HG03025 (cell line): ENCODE measurements at regions not wholly inside any gene's neighbourhood (a gene's known extent, or its start where the extent isn't known, plus 50 kb on each side); places are given as distances from the start of the nearest gene placed in this dataset.
"Not testable (repeated sequence)": the region's sequence is repeated elsewhere in the genome, so short reads cannot be mapped to it uniquely, and the experiment has no call there.

Experiments
- ATAC-seq: cut with Tn5 transposase; IDR thresholded peaks from one replicate; pipeline ENCODE4 v1.9.1; 2021; ENCODE audit warnings: mild to moderate bottlenecking, moderate library complexity; ENCODE audit not compliant: unreplicated experiment, low FRiP score

DNA sequence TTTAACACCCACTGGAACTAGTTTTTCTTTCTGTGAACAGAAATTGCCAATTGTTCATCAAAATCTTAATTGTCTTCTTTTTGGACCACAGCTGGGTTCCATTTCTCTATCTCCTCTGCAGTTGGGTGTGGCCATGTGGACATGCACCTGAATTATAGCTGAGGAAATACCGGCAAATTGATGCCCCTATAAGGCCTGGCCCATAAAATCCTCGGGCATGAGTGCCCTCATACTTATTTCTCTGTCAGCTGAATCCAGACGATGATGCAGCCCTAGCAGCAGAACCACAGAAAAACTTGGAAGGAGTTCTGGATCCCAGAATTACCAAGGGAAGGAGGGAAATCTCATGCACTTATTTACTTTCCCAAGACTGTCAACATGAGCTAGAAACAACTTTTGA lies 249.0 kb downstream of the CYRIA start:
- ATAC-seq, result no peak

DNA sequence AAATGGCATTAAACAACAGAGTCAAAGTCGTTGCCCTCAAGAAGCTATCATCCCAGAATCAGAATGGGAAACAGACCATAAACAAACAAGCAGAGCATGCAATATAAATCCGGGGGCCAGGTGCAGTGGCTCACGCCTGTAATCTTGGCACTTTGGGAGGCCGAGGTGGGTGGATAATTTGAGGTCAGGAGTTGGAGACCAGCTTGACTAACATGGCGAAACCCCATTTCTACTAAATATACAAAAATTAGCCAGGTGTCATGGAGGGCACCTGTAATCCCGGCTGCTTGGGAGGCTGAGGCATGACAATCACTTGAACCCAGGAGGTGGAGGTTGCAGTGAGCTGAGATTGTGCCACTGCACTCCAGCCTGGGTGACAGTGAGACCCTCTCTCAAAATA lies 249.8 kb downstream of the CYRIA start:
- ATAC-seq, result not testable (repeated sequence)

DNA sequence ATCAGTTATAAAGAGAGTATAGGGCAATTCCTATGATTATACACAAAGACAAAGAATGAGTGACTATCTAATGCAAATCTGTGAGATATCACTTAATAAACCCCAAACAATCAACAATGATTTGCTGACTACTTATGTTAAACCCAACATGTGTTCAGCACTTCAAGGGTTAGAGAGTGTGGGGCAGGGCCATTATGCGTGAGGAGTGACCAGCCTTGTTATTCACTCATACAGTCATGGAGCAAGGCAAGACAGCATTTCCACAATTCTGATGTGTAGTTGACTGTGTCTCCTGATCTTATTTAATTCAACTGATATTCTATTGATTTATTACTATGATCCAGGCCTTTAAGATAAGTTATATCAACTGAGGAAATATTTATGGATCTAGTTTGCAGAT lies 251.7 kb downstream of the CYRIA start:
- ATAC-seq, result no peak

DNA sequence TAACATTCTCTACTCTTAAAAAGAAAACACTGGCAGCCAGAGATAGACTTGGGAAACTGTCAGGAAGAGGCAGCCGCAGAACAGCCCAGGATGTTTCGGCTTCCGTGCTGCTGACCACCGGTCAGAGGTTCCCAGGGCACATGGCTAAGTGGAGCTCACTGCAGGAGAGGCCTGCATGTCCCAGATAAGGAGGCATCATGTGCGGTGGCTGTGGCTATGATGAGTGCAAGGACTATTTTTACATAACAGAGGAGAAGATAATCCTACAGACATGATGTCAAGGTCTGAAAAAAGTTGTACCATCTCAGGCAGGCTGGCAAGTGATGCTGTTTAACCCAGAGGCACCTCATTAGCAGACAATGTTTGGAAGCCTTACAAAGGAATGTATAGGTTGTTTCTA lies 252.3 kb downstream of the CYRIA start:
- ATAC-seq, result no peak

DNA sequence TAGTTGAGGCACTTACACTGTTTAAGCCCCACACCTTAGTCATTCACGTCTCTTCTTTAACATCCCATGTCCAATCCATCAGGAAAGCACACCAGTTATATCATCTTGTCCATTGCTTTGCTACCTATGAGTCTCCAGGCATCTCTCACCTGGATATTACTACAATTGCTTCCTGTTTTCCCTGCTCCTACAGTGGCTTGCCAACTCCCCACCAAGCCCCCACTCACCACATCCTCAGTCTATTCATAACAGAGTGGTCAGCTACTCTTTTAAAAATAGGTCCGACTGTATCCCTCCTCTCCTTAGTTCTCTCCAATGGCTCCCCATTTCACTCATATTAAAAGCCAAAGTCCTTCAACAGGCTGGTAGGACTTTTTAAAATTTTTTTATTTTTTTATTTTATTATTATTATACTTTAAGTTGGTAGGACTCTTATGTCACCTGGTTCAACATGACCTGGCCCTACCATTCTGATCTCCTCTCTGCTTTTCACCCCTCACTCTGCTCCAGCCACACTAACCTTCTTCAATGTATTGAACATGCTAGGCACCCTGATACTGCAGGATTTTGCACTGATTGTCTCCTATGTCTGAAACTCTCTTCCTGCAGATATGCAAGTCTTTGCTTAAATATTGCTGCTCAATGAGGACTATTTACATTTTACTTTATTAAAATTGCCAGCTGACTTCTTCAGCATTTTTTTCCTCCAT lies 253.2 kb downstream of the CYRIA start:
- ATAC-seq, result no peak

DNA sequence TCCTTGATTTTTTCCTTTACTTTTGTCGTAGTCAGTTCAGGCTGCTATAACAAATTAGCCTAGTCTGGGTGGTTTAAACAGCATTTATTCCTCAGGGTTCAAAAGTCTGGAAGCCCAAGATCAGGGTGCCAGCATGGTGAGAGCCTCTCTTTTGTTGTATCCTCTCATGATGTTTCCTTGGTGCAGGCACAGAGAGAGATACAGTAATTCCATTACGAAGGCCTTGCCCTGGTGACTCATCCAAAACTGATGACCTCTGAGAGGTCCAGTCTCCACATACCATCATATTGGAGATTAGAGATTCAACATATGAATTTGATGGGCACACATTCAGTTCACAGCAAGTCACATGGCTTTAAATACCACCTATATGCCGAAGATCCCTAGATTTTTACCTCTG lies 253.8 kb downstream of the CYRIA start:
- no peak for ATAC-seq

DNA sequence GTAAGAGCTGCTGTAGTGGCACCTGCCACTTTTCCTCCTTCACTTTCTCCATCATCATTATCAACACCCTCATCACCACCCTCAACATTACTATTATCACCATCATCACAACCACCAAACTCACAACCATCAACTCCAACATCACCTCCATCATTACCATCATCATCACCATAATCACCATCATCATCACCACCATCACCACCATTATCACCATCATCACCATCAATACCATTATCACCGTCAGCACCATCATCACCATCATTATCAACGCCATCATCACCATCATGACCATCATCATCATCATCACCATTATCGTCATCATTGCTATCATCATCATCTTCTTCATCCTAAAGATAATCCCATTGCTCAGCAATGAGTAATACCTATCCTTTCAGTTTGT lies 255.8 kb downstream of the CYRIA start:
- ATAC-seq, result no peak

DNA sequence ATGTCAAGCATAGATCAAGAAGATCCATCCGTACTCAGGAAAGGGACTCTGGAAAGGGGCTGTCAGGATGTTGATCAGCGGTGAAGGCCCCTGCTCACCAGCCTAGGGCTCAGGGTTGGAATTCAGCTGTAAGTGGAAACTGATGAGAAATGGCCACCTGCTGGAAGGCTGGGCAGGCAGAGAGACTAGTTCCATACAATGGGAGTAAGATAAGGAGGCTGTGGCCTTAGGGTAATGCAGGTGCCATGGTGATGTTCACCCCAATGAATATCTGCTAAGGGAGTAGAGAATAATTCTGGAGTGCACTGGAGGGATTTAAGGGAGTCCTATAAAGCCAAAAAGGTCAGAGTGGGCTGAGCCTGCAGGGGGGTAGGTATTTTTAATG lies 256.6 kb downstream of the CYRIA start:
- ATAC-seq, result no peak

DNA sequence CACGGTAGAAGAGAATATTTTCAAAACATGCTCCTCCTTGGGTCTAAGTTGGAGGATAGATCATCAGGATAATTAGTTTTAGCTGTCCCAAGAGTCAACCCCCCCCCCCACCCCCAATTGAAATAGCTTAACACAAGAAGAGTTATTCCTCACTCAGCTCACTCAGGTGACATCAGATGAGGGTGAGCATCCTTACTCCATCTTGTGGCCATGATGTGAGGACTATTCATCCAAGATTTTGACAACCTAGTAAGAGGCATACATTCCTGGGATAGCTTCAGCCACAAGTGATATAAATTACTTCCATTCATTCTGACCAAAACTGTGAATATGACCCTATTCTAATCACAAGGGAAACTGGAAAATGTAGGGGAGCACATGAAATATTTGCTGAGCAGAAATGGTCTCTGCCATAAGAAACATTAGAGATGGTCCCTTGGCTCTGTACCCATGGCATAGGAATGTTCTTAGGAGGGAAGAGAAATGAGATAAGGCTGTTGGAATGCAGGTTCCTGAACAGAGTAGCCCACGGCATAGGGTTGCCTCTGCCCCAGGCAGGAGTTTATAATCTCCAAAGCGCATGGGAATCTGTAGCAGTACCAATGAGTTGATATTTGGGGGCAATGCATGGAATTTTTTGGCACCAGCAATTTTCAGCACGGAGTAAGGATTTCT lies 257.2 kb downstream of the CYRIA start:
- no peak for ATAC-seq

DNA sequence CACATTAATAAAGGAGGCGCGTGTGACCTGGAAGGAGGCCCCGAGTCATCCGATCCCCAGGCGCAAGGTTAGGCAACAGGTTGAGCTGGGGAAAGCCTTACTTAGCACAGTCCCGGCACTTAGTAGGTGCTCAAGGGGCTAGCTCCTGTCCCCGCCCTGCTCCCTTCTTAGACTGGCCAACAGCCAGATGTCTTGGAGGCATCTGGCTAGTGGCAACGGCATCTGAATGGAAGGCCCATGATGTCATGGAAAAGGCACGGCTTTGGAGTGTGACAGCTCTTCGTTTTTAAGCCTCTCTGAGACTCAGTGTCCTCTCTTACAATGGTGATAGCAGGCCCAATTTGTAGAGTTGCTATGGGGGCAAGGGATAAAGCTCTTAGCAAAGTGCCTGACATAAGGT lies 258.3 kb downstream of the CYRIA start:
- no peak for ATAC-seq

DNA sequence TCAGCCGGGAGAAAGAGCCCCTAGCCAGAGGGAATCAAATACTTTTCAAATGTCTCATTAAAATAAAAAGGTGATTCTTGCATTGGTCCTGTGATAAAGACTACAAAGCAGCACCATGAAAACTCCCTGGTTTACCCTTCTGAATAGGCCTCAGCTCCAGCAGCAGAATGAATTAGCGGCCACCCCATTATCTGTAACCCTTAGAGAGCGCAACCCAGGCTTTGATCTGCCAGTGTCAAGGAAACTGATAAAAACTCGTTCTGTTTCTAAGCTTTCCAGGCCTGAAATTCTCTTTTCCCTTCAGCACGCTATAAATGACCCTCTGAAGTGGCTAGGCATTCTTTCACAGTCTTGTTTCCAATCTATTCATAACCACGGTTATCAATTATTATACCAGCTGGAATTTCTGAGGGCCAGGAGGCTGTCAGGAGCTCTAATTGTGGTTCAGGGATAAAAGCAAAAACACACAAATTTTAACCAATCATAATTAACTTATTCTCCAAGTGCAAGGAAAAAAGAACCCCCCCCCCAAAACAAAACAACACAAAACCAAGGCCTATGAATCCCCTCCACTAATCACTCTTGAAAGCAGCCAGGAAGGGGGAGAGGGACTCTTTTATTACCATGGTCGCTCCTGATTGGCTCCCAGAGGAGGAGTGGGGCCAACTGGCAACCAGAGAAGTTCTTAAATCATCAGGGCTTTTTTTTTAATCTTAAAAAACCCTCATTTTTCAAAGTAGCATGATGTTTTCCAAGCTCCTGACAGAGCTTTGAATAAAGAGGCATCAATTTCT lies 258.9 kb downstream of the CYRIA start:
- ATAC-seq, result no peak

DNA sequence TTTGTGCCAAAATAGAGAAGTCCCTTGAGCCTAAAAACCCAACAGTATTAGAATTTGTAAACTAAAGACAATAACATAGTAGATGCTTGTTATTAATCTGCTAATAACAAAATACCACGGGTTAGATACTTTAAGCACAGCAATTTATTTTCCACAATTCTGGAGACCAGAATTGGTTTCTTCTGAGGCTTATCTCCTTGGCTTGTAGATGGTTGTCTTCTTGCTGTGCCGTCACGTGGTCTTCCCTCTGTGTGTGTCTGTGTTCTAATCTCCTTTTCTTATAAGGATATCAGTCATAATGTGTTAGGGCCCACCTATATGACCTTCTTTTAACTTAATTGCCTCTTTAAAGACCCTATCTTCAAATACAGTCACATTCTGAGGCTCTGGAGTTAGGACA lies 260.1 kb downstream of the CYRIA start:
- ATAC-seq, result no peak

DNA sequence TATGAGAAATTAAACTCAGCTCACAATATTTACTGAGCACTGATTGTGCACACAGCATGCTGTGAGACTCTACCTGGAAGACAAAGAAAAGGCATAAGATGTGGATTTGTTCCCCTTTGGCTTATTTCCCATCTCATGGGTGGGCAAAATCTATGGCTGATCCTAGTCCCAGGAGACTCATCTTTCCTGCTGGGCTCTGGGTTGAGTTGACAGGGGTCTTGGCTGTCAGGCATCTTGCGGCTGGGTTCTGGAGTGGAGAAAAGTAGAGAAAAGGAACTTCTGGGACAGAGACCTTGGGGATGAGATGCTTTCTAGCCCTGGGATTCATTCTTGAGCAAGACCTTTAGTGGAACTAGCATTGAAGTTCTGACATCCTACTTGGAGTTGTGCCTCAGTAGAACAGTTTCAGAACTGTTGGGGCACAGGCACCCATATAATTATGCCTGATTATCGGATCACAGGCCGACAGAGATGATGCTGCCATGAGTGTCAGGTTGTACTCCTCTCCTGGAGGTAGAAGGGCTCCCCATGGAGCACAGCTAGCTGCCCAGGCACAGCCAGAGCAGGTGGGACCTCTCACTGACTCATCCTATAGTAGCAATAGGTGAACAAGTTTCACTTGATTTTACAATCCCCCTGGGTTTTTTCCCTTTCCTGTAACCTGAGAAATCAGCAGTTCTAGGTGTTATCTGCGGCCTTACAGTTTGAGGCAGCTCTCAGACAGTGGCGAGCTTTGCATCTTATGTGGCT lies 260.9 kb downstream of the CYRIA start:
- no peak for ATAC-seq

DNA sequence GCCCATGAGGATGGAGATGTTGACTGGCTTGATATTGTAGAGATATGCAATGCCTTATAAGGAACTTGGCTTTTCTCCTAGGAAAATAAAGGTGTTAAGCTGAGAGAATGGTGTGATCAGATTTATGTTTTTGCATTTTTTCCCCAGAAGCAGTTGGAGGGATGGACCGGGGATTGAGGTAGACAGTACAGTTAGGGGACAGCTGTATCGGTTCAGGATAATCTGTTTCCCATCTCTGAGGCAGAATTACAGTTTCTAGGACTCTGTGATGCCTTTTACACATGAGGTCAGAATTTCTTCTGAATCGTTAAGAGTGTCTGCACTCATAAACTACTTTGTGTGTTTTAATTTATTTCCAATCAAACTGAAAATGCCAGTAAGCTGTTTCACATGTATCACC lies 261.5 kb downstream of the CYRIA start:
- ATAC-seq, result no peak

DNA sequence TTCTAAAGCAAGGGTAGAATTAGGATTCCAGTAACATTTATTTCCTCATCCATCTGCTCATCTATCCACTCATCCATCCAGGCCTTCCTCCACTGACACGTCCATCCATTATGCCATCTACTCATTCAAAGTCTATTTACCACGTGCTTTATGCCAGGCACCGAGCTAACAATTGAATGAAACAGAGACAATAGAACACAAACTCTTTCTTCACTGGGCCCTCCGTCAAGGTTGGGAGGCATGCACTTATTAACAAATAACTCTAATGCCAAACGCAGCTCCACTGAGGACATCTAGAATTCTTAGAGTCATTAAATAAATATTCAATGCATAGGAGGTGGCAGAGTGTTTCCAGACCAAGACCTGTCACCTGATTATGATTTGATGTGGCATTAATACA lies 262.7 kb downstream of the CYRIA start:
- ATAC-seq, result no peak

DNA sequence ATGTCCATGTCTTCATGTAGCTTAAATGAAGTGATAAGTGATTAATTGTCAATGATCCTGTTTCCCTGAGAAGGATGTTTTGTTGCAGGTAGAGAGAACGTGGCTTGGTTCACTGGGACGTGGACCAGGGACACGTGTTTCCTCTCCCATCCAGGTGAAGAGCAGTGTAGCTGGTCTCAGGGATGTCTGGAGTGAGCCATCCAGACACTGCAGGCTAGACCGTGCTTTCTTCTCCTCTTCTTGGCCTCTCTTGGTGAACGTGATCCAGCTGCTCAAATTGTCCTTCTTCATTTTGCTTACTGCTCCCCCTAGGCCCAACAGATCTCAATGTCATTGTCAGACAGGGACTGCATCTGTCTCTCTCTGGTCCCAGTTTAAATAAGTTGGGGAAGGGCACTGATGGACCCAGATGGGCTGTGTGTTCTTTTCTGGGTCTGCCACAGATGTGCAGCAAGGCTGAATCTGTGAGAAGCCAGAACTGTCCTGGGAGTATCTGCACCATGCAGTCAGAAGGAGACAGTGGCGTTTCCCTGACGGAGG lies 263.8 kb downstream of the CYRIA start:
- ATAC-seq, result no peak

DNA sequence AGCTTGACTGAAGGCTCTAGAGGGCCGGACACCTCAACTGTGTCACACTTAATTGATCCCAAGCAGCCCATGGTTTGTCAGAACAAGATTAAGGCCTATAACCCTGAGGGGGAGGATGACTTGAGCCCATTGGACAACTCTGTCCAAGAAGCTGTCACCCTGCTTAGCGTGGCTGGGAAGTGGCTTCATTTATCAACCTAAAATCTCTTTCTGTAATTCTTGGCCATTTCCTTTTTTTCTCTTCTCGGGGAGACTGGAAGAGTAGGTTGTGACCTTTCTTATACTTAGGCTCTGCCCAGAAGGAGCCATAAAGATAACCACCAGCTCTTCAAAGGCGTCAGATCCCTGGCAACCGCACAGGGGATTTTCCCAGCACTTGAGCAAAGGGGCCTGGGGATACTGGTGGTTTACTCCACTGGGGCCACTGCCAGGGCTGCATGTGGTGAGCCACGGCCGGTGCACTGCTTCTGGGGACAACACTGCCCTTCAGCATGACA lies 265.5 kb downstream of the CYRIA start:
- ATAC-seq, result no peak

DNA sequence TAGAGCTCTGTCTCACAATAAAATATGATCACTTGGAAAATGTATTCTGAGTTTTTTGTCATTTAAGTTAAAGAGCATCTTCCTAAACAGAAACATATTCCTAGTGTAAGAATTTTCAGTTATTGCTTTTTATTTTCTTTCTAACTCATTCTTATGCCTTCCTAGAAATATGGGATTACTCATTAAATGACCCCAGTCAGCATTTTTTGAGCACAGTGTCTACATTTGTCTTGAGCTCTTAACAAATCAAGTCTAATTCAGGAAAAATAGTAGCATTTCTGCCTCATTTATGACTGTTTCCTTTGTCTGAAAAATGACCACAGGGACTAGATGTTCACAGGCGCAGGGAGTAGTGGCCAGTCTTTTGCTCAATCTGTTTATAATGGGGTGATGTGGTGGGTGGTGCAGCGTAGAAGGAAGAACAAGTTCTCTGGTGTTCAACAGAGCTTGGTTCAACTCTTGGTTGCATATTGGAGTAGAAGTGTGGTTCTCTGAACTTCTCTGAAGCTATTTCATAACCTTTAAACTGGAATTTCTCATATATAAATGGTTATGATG lies 267.1 kb downstream of the CYRIA start:
- no peak for ATAC-seq

DNA sequence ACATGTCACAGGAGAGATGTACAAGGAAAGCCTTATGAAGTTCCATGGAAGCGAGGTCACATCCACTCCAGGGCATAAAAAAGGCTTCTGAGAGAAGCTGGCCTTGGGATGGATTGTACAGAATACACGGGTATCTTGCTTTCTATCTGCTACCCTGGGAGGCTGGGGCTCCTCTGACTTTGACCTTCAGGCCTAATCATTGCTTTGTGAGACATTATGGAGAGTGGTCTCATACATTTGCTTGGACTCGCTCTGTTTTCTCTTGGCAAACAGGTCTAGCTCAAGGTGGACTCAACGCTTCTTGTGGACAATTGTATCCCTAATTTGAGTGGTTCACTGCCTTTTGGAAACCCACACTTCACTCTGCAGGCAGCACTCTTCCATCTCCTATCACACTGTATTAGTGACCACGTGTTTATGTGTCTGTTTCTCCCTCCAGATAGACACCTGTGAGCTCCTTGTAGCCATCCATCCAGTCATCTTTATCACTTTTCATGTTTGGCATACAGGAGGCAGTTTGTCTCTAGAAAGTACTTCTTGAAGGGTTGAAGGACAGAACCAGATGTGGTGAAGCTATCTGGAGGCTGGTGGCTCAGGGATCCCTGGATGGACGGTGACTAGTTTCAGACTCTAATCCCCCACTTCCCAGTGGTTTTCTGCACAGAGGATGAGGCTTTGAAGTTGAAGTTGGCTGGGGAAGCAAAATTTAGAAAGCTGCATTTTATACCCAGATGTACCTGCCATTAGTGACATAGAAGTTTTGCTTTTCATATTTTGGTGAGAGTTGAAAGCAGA lies 267.8 kb downstream of the CYRIA start:
- no peak for ATAC-seq
